ENCODE measurements at regions not wholly inside any gene's neighbourhood (a gene's known extent, or its start where the extent isn't known, plus 50 kb on each side); places are given as distances from the start of the nearest gene placed in this dataset.
A peak's percentile ranks its signal among the peaks of the same experiment; 100 is the strongest.
"Not testable (repeated sequence)": the region's sequence is repeated elsewhere in the genome, so short reads cannot be mapped to it uniquely, and the experiment has no call there.

DNA sequence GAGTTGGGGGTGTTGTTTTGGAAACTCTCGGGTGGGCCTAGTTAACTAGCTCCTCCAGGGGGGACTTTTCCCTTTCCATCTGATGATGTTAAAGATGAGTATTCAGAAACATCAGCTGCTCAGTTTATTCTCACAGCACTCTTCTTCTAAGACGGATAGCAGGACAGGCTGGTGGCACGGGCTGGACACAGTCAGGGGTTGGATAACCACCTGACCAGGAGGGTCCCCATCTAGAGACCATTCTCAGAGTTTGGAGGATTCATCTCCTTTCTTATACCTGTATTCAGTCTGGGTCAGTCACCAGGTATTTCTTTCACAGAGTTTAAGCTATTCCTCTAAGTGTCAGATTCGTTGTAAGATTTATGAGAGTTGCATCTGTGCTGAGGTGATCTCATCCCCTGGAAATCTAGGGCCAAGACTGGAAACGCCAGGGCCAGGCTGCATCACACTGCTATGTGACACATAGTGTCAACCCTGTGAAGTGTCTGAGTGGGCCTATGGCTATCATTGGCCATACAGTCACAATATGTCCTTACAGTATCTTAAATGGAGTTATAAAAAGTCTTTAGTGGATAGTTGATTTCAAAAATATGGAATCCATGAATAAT, 111.7 kb downstream of the FAM50B start:
- no peak for DNase-seq (ENCODE audit: extremely low read depth, low read depth, low spot score)

DNA sequence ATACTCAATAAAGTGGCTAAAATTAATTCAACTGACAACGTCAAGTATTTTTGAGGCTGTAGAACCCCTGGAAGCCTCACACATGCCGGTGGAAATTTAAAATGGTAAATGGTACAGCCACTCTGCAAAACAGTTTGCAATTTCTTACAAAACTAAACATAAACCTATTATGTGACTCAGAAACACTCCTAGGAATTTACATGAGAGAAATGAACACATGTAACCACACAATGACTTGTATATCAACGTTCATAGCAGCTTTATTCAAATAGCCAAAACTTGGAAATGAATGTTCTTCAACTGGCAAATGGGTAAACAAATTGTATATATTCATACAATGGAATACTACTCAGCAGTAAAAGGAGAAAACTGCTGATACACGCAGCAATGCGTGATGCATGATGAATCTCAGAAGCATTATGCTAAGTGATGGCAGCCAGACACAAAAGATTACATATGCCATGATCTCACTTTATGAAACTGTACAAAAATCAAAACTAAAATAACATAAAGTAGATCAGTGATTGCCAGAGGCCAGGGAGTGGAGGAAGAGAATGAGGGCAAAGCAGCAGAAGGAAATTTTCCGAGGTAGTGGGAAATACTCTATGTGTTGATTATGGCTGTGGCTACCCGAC, 112.5 kb downstream of the FAM50B start:
- DNase-seq (ENCODE audit: extremely low read depth, low read depth, low spot score), result no peak

DNA sequence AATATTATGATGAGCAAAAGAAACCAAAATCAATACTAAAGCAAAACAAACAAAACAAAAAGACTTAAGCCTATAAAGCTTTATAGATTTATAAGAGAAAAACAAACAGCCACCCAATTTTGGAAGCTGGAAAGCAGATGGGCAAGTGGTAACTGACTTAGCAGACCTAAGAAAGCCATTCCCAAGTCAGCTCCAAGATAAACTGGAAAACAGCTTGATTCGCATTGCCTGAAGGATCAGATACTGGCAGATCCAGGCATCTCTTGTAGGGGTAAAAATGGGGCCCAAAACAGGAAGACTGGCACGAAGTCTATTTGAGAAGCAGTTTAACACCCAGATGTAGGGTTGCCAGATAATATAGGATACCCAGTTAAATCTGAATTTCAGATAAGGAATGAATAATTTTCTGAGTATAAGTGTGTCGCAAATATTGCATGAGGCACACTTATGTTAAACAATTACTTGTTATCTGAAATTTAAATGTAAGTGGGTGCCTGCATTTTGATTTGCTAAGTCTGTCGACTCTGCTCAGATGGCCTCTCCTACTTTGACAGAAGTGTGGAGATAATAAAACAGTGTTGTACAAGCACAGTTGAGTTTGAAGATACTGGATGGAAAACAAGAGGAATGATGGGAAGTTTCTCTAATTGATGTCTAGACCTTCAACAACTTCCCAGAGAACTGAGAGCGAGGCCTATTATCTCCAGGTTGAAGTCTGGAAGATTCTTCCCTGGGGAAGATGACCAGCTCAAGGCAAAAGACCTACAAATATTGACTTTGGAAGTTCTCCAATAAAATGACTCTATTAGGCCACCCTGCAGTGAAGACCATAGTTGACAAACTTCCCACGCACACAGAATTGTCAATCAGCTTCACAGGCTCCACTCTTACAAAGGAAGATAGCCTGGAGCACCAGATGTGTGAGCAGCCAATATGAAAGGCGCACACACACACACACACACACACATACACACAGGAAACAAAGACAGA, 113.4 kb downstream of the FAM50B start:
- no peak for DNase-seq (ENCODE audit: extremely low read depth, low read depth, low spot score)

DNA sequence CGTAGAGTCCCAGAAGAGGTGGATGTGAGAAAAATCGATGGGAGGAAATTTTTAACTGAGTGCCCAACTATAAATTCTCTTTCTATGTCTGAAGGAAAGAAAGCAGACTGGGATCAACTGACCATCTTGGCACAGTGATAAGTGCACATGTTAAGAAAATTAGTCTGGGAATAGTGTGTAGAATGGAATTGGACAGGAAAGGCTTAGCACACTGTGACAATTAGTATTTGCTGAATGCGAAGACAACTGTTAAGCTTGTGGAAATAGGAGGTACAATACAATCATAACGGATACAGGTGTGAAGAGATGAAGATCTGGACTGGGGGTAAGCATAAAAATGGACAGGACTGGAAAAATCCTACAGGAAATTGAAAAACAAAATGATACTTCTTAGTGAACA, 114.3 kb downstream of the FAM50B start:
- no peak for DNase-seq (ENCODE audit: extremely low read depth, low read depth, low spot score)

DNA sequence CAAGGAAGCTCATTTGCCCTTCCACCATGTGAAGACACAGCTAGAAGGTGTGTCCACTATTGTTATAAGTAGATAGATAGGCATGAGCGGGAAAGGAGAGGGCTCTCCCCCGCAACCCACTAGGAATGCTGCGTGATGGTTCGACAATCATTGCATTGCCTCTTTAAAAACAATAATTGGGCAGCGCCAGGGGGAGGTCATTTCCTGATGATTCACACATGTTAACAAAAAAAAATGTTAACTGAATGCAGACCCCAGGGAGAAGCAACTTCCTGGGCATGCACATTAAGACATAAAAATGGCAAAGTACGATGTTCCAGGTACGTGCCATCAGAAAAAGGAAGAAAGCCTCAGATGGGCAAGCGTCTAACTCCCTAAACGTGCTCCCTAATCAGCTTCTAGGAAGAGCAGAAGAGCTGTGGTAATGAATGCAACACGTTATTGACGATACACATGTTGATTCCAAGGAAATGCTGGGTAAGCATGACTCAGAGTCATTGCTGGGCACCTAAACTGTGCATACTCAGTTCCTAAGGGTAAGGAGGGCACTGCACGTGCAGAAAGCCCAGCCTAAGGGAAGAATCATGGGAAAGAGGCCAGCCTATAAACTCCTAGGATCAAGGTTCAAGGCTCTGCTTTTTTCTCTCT, 113.7 kb downstream of the FAM217A start:
- DNase-seq (ENCODE audit: extremely low read depth, low read depth, low spot score), result no peak

DNA sequence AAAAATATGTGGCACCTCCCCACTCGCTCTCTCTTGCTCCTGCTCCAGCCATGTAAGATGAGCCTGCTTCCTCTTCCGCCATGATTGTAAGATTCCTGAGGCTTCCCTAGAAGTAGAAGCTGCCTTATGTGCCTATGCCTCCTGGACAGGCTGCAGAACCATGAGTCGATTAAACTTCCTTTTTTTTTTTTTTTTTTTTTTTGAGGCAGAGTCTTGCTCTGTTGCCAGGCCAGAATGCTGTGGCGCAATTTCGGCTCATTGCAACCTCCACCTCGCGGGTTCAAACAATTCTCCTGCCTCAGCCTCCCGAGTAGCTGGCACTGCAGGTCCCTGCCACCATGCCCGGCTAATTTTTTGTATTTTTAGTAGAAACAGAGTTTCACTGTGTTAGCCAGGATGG, 112.5 kb downstream of the FAM217A start:
- no peak for DNase-seq (ENCODE audit: extremely low read depth, low read depth, low spot score)

DNA sequence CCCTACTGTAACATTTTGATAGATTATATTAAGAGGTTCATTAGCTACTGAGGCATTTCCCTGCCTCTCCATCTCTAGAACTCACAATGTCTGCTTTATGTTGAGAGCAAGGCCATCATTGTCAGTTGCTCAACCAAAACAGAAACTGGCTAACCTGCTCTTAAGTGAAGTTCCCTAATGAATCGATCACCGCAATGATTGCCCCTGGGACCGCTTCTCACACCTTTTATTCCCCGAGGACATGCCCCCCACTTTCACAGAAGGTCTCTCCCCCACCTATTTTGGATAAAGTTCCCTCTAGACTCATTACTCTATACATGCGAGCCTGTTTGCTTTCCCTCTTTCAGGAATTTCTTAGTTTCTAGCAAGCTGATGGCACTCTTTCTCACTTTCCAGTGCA, 108.8 kb downstream of the FAM217A start:
- DNase-seq (ENCODE audit: extremely low read depth, low read depth, low spot score), result no peak

DNA sequence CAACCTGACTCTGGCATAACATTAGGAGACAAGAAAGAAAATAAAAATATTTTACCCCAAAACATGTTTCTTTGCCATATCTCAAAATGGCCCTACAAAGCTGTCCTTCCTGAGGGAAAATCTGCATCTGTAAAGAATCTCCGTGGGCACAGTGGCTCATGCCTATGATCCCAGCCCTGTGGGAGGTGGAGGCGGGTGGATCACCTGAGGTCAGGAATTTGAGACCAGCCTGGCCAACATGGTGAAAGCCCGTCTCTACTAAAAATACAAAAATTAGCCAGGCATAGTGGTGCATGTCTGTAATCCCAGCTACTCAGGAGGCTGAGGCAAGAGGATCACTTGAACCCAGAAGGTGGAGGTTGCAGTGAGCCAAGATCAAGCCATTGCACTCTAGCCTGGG, 105.8 kb downstream of the FAM217A start:
- not testable (repeated sequence) for DNase-seq (ENCODE audit: extremely low read depth, low read depth, low spot score)

DNA sequence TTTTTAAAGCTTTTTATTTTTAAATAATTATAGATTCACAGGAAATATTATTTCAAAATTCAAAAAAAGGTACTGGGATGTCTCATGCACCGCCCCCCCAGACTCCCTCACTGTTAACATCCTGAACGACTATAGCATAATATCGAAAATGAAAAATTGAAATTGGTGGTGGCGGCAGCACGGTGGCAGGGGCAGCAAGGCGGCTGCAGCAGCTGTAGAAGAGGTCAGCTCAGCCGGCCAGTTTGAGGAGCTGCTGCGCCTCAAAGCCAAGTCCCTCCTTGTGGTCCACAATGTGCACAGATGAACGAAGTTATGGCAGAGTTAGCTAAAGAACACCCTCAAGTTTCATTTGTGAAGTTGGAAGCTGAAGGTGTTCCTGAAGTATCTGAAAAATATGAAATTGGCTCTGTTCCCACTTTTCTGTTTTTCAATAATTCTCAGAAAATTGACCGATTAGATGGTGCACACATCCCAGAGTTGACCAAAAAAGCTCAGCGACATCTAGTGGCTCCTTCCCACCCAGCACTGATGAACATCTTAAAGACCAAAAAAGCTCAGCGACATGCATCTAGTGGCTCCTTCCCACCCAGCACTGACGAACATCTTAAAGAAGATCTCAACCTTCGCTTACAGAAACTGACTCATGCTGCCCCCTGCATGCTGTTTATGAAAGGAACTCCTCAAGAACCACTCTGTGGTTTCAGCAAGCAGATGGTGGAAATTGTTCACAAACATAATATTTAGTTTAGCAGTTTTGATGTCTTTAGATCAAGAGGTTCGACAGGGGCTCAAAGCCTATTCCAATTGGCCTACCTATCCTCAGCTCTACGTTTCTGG, 100.8 kb downstream of the FAM217A start:
- DNase-seq (ENCODE audit: extremely low read depth, low read depth, low spot score), result peak; percentile 83

DNA sequence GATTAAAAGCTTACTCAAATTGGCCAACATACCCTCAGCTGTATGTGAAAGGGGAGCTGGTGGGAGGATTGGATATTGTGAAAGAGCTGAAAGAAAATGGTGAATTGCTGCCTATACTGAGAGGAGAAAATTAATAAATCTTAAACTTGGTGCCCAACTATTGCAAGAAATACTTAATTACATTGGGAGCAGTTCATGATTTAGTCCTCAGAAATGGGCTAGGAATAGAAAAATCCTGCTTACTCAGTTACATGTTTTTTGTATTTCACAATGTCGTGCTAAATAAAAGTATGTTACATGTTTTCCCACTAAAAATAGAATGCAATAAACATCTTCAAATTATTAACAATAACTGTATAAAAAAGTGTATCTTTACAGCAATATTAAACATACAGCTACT, 100.0 kb downstream of the FAM217A start:
- DNase-seq (ENCODE audit: extremely low read depth, low read depth, low spot score), result not testable (repeated sequence)

DNA sequence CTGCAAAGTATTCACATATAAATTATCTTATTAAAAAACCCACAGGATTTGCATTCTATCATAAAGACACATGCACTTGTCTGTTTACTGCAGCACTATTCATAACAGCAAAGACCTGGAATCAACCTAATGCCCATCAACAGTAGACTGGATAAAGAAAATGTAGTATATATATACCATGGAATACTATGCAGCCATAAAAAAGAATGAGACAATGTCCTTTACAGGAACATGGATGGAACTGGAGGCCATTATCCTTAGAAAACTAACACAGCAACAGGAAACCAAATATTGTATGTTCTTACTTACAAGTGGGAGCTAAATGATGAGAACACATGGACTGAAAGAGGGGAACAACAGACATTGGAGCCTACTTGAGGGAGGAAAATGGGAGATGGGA, 97.0 kb downstream of the FAM217A start:
- DNase-seq (ENCODE audit: extremely low read depth, low read depth, low spot score), result no peak

DNA sequence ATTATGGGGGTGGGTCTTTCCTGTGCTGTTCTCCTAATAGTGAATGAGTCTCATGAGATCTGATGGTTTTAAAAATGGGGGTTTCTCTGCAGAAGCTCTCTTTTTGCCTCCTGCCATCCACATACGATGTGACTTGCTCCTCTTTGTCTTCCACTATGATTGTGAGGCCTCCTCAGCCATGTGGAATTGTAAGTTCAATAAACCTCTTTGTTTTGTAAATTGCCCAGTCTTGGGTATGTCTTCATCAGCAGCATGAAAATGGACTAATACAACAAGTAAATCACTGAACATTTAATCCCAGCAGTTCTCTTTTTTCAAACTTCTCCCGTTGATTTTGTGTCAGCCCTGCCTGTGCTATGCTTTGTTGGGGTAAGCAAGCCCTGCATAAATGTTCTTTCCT, 95.2 kb downstream of the FAM217A start:
- DNase-seq (ENCODE audit: extremely low read depth, low read depth, low spot score), result no peak

DNA sequence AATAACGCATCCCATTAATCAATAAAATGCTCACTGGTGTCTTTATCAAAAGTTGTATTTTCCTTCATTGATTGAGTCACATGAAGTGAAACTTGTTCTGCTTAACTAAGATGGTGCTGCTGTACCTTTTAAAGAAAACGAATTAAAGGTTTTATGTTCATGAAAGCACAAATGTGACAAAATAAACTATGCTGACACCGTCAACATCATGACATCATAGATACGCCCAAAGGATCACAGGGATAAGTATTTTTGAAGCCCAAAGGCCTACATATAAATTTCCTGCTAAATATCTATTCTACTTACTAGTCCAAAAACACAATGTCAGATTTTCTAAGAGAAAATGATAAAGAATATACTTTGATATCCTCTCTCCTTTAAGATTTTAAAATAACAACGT, 94.4 kb downstream of the FAM217A start:
- DNase-seq (ENCODE audit: extremely low read depth, low read depth, low spot score), result no peak

DNA sequence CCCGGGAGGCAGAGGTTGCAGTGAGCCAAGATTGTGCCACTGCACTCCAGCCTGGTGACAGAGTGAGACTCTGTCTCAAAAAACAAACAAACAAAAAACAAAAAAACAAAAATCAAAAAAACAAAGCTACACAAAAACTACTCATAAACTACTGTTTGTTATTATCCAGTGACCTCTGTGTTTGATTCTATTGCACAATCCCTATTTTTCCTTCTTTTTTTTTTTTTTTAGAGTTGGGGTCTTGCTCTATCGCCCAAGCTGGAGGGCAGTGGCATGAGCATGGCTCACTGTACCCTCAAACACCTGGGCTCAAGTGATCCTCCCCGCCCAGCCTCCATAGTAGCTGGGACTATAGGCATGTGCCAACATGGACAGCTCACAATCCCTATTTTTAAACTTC, 92.7 kb downstream of the FAM217A start:
- no peak for DNase-seq (ENCODE audit: extremely low read depth, low read depth, low spot score)

DNA sequence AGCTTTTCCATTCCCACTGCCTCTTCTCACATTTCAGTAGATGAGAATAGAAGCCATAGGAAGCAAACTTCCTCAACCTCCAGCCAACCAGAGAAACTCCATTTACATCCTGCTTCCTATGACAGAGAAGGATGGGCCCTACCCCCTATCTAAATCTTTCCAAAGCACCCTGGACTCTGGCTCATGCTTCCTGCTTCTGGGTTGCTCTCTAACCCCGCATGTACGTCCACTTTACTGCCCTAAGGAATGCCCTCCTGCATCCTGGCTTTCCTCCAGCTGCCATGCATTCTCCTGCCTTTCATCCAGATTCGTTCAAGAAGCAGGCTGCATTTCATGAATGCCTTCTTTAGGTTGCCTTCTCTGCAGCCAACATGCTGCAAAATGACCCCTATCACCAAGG, 91.9 kb downstream of the FAM217A start:
- peak; percentile 50 for DNase-seq (ENCODE audit: extremely low read depth, low read depth, low spot score)

DNA sequence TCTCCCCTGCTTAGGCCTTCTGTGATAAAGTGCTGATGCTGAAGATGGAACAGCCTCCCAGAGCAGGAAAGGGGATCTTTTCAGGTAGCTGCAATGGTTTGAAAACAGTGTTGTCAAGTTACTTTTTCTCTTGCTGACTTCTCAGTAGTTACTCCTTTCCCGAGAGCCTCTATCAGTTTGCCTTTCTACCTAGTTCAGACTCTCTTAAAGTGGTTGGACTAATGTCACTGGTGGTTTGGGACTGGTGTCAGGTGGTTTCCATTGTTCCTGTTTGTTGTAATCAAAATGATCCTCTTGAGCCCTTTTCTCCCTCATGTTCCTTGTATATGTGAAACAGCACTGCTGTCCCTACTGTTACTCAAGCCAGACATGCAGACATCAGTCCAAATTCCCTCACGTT, 91.4 kb downstream of the FAM217A start:
- no peak for DNase-seq (ENCODE audit: extremely low read depth, low read depth, low spot score)

DNA sequence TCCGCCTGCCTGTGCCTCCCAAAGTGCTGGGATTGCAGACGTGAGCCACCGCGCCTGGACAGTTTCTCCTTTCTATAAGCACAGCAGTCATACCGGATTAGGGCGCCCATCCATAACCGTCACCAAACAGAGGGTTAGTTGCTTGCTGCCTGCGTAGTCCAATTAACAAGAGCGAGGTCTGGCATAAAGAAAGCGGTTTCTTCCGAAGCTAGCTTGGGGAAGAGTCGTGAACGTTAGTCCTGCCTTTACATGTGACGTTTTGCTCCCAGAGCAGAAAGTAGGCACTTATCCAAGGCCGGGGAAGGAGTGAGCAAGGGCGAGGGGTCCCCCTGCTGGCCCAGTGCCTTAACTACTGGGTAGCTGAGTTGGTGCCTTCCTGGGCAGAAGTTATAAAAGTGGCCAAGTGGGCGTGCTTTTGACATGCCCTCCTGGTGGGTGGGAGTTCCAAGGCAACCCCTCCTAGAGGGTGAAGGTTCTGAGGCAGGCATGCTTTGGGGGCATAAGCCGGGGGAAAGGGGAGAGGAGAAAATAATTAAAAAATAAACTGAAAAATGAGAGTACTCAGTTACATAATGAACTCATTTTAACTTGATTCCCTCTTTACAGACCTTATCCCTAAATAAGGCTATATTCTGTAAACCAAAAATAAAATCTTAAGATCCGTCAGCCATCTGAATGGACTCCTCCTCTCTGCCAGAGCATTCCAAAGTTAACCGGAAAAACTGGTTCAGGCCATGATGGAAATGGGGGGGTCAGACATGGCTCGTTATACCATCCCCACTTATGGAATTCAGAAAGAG, 88.0 kb downstream of the FAM217A start:
- no peak for DNase-seq (ENCODE audit: extremely low read depth, low read depth, low spot score)

DNA sequence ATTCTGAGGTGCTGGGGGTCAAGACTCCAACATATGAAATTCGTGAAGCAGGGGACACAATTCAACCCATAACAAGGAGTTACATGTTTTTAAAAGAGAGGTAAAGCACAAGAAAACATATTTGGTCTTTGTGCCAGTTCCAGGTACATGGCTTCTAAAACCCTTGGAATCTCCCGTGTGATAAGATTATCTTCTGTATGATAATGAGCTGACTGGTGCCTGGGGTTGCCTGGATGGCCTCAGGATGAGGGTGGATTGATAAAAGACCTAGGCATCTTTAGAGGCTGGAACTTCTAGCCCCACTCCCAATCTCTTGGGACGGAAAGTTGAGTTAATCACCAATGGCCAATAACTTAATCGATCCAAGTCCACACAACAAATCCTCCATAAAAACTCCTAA, 87.0 kb downstream of the FAM217A start:
- no peak for DNase-seq (ENCODE audit: extremely low read depth, low read depth, low spot score)

DNA sequence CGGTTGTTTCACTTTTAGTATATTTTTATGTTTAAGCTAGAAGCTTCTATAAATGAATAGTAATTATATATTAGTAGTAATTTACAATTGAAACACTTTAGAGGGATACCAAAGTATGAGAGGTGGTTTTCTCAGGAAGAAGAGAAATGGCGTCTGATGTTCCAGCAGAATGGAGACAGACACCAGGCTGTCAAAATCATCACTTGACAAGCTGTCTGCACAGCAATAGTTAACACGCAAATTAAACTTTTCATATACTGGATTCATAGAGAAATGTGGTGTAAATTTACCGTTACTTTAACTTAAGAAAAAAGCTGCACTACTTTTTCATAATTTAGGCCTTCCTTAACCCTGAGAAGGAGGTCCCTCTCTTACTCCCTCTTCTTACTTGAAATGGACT, 82.6 kb downstream of the FAM217A start:
- DNase-seq (ENCODE audit: extremely low read depth, low read depth, low spot score), result no peak

Data from glomerular endothelial cell (primary cell).